Keratinocyte (primary cell): ENCODE measurements at regions not wholly inside any gene's neighbourhood (a gene's known extent, or its start where the extent isn't known, plus 50 kb on each side); places are given as distances from the start of the nearest gene placed in this dataset.

ENCODE experiments used
- EZH2 ChIP-seq: IDR thresholded peaks from one replicate; pipeline ENCODE4 v1.6.1; 2012; ENCODE audit warnings: inconsistent platforms, mild to moderate bottlenecking, low read length, moderate library complexity
- TF ChIP-seq, protein P1 (sequence below), 3 experiments: IDR thresholded peaks in 1 of 3; conservative IDR thresholded peaks in 1 of 3; optimal IDR thresholded peaks in 1 of 3; 2 replicates in 2 of 3; 3 replicates in 1 of 3; pipeline versions ENCODE3 to v1.5.1; 2011; ENCODE audit warnings: low read length in 3 of 3, mild to moderate bottlenecking in 3 of 3, moderate library complexity in 2 of 3, control low read depth in 1 of 3, inconsistent platforms in 1 of 3; ENCODE audit not compliant: insufficient read depth in 2 of 3; ENCODE audit errors: extremely low read depth in 1 of 3

DNA sequence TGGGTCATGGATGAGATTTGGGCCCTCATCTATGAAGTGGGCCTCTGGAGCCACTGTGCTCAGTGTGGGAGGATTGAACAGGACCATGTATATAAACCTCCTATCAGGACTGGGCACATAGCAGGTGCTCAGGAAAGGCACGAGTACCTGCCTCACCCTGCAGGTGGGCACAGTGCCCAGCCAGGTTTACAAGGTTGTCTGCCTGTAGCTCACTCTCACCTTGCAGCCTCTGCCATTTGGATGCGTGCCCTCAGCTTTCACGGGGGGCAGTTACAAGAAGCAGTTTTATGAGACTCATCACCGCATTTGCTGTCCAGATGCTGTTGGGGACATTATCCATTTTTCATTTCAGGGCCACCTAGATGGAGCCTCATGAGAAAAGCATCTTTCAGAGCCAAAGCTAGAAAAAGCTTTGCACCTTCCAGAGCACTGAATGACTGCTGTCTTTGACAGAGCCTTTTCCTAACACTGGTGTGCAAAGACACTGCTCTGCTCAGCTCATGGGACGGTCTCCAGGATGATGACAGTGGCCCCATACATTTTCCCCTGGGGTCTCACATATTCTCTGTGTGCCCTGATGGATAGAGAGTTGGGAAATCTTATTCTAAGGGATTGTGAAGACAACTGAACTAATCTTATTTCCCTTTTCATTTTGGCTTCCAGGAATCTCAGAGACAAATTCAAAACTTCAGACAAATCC, 327.5 kb upstream of the RTL1 start:
- TF ChIP-seq, protein P1, sequence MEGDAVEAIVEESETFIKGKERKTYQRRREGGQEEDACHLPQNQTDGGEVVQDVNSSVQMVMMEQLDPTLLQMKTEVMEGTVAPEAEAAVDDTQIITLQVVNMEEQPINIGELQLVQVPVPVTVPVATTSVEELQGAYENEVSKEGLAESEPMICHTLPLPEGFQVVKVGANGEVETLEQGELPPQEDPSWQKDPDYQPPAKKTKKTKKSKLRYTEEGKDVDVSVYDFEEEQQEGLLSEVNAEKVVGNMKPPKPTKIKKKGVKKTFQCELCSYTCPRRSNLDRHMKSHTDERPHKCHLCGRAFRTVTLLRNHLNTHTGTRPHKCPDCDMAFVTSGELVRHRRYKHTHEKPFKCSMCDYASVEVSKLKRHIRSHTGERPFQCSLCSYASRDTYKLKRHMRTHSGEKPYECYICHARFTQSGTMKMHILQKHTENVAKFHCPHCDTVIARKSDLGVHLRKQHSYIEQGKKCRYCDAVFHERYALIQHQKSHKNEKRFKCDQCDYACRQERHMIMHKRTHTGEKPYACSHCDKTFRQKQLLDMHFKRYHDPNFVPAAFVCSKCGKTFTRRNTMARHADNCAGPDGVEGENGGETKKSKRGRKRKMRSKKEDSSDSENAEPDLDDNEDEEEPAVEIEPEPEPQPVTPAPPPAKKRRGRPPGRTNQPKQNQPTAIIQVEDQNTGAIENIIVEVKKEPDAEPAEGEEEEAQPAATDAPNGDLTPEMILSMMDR (optimal IDR thresholded peaks at IDR 0.05 in 1 of 3, IDR thresholded peaks at IDR 0.05 in 1 of 3, conservative IDR thresholded peaks at IDR 0.05 in 1 of 3; ENCODE audit: extremely low read depth in 1 of 3, insufficient read depth in 2 of 3, low read length in 3 of 3) = no peak
- TF ChIP-seq EZH2 = no peak
